Nephron progenitor cell (in vitro differentiated cells): ENCODE measurements at regions not wholly inside any gene's neighbourhood (a gene's known extent, or its start where the extent isn't known, plus 50 kb on each side); places are given as distances from the start of the nearest gene placed in this dataset.

ENCODE experiments used
- DNase-seq: peaks from one replicate; pipeline ENCODE4 v3.0.0; 2021
- H3K27ac Mint-ChIP-seq: 2 replicates; pipeline ENCODE4 v1.8.0; 2021; ENCODE audit warnings: mild to moderate bottlenecking, moderate library complexity, mixed read lengths
- H3K27me3 Mint-ChIP-seq: 2 replicates; pipeline ENCODE4 v1.8.0; 2021; ENCODE audit warnings: mild to moderate bottlenecking, low read depth, mixed read lengths; ENCODE audit not compliant: poor library complexity
- H3K36me3 Mint-ChIP-seq: 2 replicates; pipeline ENCODE4 v1.8.0; 2021; ENCODE audit warnings: low read depth, mixed read lengths
- H3K4me1 Mint-ChIP-seq: 2 replicates; pipeline ENCODE4 v1.8.0; 2021; ENCODE audit warnings: mixed read lengths
- H3K4me3 Mint-ChIP-seq: 2 replicates; pipeline ENCODE4 v1.8.0; 2021; ENCODE audit warnings: mild to moderate bottlenecking, moderate library complexity, mixed read lengths
- H3K9me3 Mint-ChIP-seq: 2 replicates; pipeline ENCODE4 v1.8.0; 2021; ENCODE audit warnings: mild to moderate bottlenecking, moderate library complexity, mixed read lengths
- CTCF ChIP-seq: fragments of 200-600 bp; sonication (generic); IDR thresholded peaks from 2 replicates; pipeline ENCODE4 v1.5.0; 2021; ENCODE audit warnings: antibody characterized with exemption

GRCh38 chr6:163683105-163683622, 268.6 kb downstream of the QKI start:
- H3K4me1 Mint-ChIP-seq: no peaks in the 10 kb centered on the region

GRCh38 chr6:163679753-163680152, 265.2 kb downstream of the QKI start:
- DNase-seq: no peak
- Mint-ChIP-seq H3K4me1 (no peaks in the 10 kb centered on the region), H3K36me3 (peaks cover 11% of the 10 kb centered on the region), H3K27ac (no peak overlapping the region), H3K4me3 (no peak overlapping the region), H3K9me3 (peaks cover 21% of the 10 kb centered on the region), H3K27me3 (peaks cover 13% of the 10 kb centered on the region)
- no peak for TF ChIP-seq CTCF

More at GRCh38 chr6:163683105-163683622, 268.6 kb downstream of the QKI start:
- no peak for DNase-seq
- Mint-ChIP-seq H3K27ac (no peak overlapping the region), H3K36me3 (peaks cover 11% of the 10 kb centered on the region), H3K27me3 (peaks cover 21% of the 10 kb centered on the region), H3K9me3 (peaks cover 17% of the 10 kb centered on the region), H3K4me3 (no peak overlapping the region)
- no peak for TF ChIP-seq CTCF

GRCh38 chr6:163679012-163679660, 264.6 kb downstream of the QKI start:
- no peak for TF ChIP-seq CTCF
- Mint-ChIP-seq H3K36me3 (peaks cover 11% of the 10 kb centered on the region), H3K4me1 (no peaks in the 10 kb centered on the region)

GRCh38 chr6:163675611-163676010, 261.1 kb downstream of the QKI start:
- H3K4me3 Mint-ChIP-seq: no peak overlapping the region
- no peaks in the 10 kb centered on the region for H3K36me3 Mint-ChIP-seq
- DNase-seq: no peak
- no peaks in the 10 kb centered on the region for H3K4me1 Mint-ChIP-seq
- TF ChIP-seq CTCF: no peak
- H3K9me3 Mint-ChIP-seq: peaks cover 3% of the 10 kb centered on the region
- H3K27me3 Mint-ChIP-seq: peaks cover 6% of the 10 kb centered on the region
- no peak overlapping the region for H3K27ac Mint-ChIP-seq

More at GRCh38 chr6:163679012-163679660, 264.6 kb downstream of the QKI start:
- Mint-ChIP-seq H3K9me3 (peaks cover 21% of the 10 kb centered on the region), H3K27me3 (peaks cover 13% of the 10 kb centered on the region), H3K4me3 (no peak overlapping the region), H3K27ac (no peak overlapping the region)
- no peak for DNase-seq

GRCh38 chr6:163672710-163673109, 258.2 kb downstream of the QKI start:
- DNase-seq: no peak
- Mint-ChIP-seq H3K27ac (no peak overlapping the region), H3K27me3 (no peaks in the 10 kb centered on the region), H3K36me3 (no peaks in the 10 kb centered on the region), H3K4me3 (no peak overlapping the region), H3K9me3 (peaks cover 3% of the 10 kb centered on the region), H3K4me1 (peaks cover 7% of the 10 kb centered on the region)
- TF ChIP-seq CTCF: no peak

GRCh38 chr6:163671791-163672190, 257.3 kb downstream of the QKI start:
- Mint-ChIP-seq H3K36me3 (no peaks in the 10 kb centered on the region), H3K27ac (no peak overlapping the region), H3K9me3 (peaks cover 3% of the 10 kb centered on the region), H3K27me3 (no peaks in the 10 kb centered on the region), H3K4me3 (no peak overlapping the region), H3K4me1 (peaks cover 11% of the 10 kb centered on the region)
- TF ChIP-seq CTCF: no peak
- no peak for DNase-seq
